Stomach (tissue), 8 donors: ENCODE measurements at regions not wholly inside any gene's neighbourhood (a gene's known extent, or its start where the extent isn't known, plus 50 kb on each side); places are given as distances from the start of the nearest gene placed in this dataset.

Experiments used
- DNase-seq, 2 donors: peaks; one replicate each; pipeline versions ENCODE4 v3.0.0 to v3.0.0-alpha.2; 2013 to 2019
- H3K27ac ChIP-seq, 5 donors: fragments of 200-600 bp in 4 of 5; sonication (generic) in 4 of 5; one replicate each; pipeline ENCODE4 v1.5.1; 2013 to 2019; ENCODE audit warnings: mild to moderate bottlenecking in 1 of 5, moderate library complexity in 1 of 5
- H3K27me3 ChIP-seq, 3 donors: fragments of 200-600 bp; sonication (generic); one replicate each; pipeline ENCODE4 v1.5.1; 2017 to 2019; ENCODE audit warnings: mixed run types in 1 of 3
- H3K36me3 ChIP-seq, 4 donors: fragments of 200-600 bp; sonication (generic); 1 replicate in 3 of 4; 2 replicates in 1 of 4; pipeline ENCODE4 v1.5.1; 2016 to 2019
- H3K4me1 ChIP-seq, 4 donors: fragments of 200-600 bp; sonication (generic); one replicate each; pipeline ENCODE4 v1.5.1; 2016 to 2019
- H3K4me3 ChIP-seq, 4 donors: fragments of 200-600 bp; sonication (generic) in 3 of 4; one replicate each; pipeline ENCODE4 v1.5.1; 2016 to 2019; ENCODE audit warnings: mild to moderate bottlenecking in 1 of 4
- H3K9me3 ChIP-seq, 4 donors: fragments of 200-600 bp; sonication (generic); one replicate each; pipeline ENCODE4 v1.5.1; 2016 to 2019
- EP300 ChIP-seq: sonication (generic); formaldehyde crosslinking; IDR thresholded peaks from one replicate; pipeline ENCODE4 v1.6.1; 2017; ENCODE audit warnings: antibody characterized with exemption
- POLR2A ChIP-seq, 4 donors: fragments of 450-650 bp; IDR thresholded peaks; one replicate each; pipeline ENCODE4 v1.6.1; 2016; ENCODE audit warnings: antibody characterized with exemption in 4 of 4, control low read depth in 2 of 4, mild to moderate bottlenecking in 1 of 4, moderate library complexity in 1 of 4
- POLR2AphosphoS5 ChIP-seq, 3 donors: sonication (generic); formaldehyde crosslinking; IDR thresholded peaks; one replicate each; pipeline ENCODE4 v1.6.1; 2016; ENCODE audit warnings: antibody characterized with exemption in 3 of 3
- WGBS, 5 donors: extraction: QIAGEN DNeasy Blood & Tissue Kit in 3 of 5; methylation state at CpG; one replicate each; pipeline versions ENCODE4 v1.1.5 to v1.1.7; 2013 to 2018; 5-methylcytosine and 5-hydroxymethylcytosine counted together
- intact Hi-C: fragments of 100-400 bp; cut with DNase I; formaldehyde crosslinking; loops from one replicate; pipeline ENCODE4 v1.15.1; 2023; ENCODE audit warnings: low total_unique reads
- TF ChIP-seq, protein P1 (sequence below), 7 experiments: fragments of 450-650 bp in 4 of 7; fragments of 200-600 bp in 3 of 7; sonication (generic) in 3 of 7; IDR thresholded peaks; one replicate each; pipeline ENCODE4 v1.5.1; 2016 to 2019; ENCODE audit warnings: antibody characterized with exemption in 7 of 7, control low read depth in 2 of 7, mild to moderate bottlenecking in 1 of 7
- donor health status: healthy with polysubstance abuse.
- donor health status: Bipolar disorder and iron deficiency.
- donor health status: healthy.

DNA sequence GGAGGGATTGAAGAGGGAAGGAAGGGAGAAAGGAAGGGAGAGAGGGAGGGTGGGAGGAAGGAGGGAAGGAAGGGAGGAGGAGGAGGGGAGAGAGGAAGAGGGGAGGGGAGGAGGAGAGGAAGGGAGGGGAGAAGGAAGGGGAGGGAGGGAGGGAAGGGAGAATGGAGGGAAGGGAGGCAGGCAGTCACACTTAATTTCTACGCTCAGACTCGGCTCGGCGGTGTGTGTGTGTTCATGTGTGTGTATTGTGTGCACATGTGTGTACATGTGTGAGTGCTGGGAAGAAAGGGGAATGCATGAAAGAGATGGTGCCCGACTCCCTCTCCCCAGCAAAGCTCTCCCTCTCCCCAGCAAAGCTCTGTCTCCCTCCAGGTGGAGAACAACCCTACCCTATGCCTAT lies 79.1 kb upstream of the AFDN start:
- 81 to 93% (median 89%) methylated on average over 5 of the region's 5 CpGs for WGBS, 5 donors
- Histone ChIP-seq H3K36me3 (no peaks in the 10 kb centered on the region), H3K27ac (no peak overlapping the region), H3K4me3 (no peak overlapping the region), H3K4me1 (peaks cover 10 to 30% (median 25%) of the 10 kb centered on the region in 4 donors), H3K27me3 (no peaks in the 10 kb centered on the region), H3K9me3 (peaks cover 0 to 4% (median 2%) of the 10 kb centered on the region in 4 donors)
- TF ChIP-seq, protein P1, sequence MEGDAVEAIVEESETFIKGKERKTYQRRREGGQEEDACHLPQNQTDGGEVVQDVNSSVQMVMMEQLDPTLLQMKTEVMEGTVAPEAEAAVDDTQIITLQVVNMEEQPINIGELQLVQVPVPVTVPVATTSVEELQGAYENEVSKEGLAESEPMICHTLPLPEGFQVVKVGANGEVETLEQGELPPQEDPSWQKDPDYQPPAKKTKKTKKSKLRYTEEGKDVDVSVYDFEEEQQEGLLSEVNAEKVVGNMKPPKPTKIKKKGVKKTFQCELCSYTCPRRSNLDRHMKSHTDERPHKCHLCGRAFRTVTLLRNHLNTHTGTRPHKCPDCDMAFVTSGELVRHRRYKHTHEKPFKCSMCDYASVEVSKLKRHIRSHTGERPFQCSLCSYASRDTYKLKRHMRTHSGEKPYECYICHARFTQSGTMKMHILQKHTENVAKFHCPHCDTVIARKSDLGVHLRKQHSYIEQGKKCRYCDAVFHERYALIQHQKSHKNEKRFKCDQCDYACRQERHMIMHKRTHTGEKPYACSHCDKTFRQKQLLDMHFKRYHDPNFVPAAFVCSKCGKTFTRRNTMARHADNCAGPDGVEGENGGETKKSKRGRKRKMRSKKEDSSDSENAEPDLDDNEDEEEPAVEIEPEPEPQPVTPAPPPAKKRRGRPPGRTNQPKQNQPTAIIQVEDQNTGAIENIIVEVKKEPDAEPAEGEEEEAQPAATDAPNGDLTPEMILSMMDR (IDR thresholded peaks at IDR 0.05): no peak
- no peak for TF ChIP-seq POLR2A (IDR thresholded peaks at IDR 0.05)
- no peak for TF ChIP-seq EP300
- no peak for TF ChIP-seq POLR2AphosphoS5 (IDR thresholded peaks at IDR 0.05)
- DNase-seq: no peak
- intact Hi-C loops: no loop called here

DNA sequence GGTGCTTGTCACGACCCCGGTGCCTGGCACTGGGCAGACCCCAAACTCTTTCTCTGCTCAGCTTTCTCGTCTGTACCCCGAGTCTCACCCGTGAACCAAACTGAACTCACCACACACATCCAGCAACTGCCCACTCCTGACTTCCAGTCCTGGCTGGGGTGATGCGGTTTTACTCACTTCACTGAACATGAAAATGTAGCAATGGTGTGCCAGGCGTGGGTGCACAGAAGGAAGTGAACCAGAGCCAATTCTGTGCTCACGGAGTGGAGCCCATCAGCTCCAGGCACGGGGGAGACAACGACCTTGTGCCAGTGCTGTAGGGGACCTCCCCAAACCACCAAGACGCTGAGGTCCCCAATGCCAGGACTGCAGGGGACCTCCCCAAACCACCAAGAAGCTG lies 78.7 kb upstream of the AFDN start:
- H3K4me1 ChIP-seq: peaks cover 10 to 28% (median 25%) of the 10 kb centered on the region in 4 donors
- no peak overlapping the region for H3K27ac ChIP-seq
- no peak overlapping the region for H3K4me3 ChIP-seq
- intact Hi-C loops: no loop called here
- DNase-seq: peak in 1 of 2 donors; percentile 23
- H3K36me3 ChIP-seq: no peaks in the 10 kb centered on the region
- peaks cover 0 to 4% (median 2%) of the 10 kb centered on the region in 4 donors for H3K9me3 ChIP-seq
- TF ChIP-seq POLR2AphosphoS5 (IDR thresholded peaks at IDR 0.05) (no peak), POLR2A (IDR thresholded peaks at IDR 0.05) (no peak)
- TF ChIP-seq, protein P1 (IDR thresholded peaks at IDR 0.05): no peak
- no peaks in the 10 kb centered on the region for H3K27me3 ChIP-seq
- 78 to 95% (median 82%) methylated on average over 11 of the region's 11 CpGs for WGBS, 5 donors

DNA sequence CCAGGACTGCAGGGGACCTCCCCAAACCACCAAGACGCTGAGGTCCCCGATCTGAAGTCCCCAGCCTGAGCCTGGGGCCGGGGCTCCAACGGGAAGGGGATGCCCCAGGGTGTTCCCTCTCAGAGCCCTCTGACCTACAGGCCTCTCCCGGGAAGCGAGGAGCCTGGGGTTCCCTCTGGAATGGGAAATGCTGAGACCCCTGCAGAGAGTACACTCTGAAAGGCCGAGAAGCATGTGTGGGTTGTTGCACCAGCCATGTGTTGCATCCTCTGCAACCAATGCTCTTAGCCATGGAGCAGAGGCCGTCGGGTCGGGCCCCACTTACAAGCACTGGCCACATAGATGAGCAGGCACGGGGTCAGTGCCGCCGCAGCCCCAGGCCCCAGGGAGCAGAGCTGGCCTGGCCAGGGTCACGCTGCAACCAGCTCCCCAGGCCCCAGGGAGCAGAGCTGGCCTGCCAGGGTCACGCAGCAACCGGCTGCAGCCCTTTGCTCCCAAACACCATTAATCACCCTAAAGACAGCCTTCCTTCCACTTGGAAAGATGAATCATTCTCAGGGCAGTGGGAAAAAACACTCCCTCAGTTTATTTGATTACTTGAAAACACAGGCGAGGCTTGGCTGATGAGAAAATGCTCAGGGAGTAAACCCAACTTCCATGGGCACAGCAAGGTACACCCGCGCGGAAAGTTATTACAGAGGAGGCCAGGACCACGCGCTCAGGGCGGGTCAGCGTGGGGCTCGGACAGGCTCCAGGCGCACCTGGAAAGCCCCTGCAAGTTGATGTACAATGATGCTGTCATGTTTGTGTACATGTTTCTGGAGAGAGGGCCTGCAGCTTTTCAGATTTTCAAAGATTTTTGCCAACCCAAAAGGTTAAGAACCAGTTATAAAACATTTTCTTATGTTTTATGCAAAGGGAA lies 78.0 kb upstream of the AFDN start:
- TF ChIP-seq, protein P1 (IDR thresholded peaks at IDR 0.05): no peak
- TF ChIP-seq POLR2AphosphoS5 (IDR thresholded peaks at IDR 0.05) (no peak), EP300 (no peak), POLR2A (IDR thresholded peaks at IDR 0.05) (no peak)
- no peaks in the 10 kb centered on the region for H3K27me3 ChIP-seq
- H3K4me1 ChIP-seq: peaks cover 10 to 28% (median 25%) of the 10 kb centered on the region in 4 donors
- H3K36me3 ChIP-seq: no peaks in the 10 kb centered on the region
- WGBS, 5 donors: 75 to 85% (median 83%) methylated on average over 26 of the region's 26 CpGs
- intact Hi-C loops: no loop called here
- peak in 1 of 2 donors; percentile 24 for DNase-seq
- no peak overlapping the region for H3K27ac ChIP-seq
- no peak overlapping the region for H3K4me3 ChIP-seq
- H3K9me3 ChIP-seq: peaks cover 0 to 3% (median 1%) of the 10 kb centered on the region in 4 donors

DNA sequence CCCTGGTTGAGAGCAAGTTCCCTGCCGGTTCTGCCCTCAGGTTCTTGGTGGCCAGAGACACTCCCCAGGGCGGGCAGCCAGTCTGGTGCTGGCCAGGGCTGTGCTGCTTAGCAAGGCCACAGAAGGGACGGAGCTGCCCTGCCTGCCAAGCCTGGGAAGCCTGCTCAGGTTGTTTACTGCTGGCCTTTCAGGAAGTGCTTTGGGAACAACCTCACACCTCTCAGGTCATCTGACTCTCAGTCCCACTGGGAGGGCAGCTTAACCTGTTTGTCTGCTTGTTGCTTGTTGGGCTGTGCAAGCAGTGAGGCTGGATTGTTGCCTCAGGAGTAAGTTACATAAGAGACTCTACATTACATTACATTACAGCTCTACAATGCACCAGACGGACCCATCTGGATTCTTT lies 75.8 kb upstream of the AFDN start:
- intact Hi-C loops: no loop called here
- peak; percentile 95 to 96 for DNase-seq
- WGBS, 5 donors: 26 to 47% (median 30%) methylated on average over 3 to 4 of the region's 4 CpGs
- Histone ChIP-seq H3K27ac (peak overlapping the region; percentile 73 to 83 (median 80)), H3K4me1 (peaks cover 10 to 28% (median 25%) of the 10 kb centered on the region in 4 donors), H3K27me3 (no peaks in the 10 kb centered on the region), H3K36me3 (no peaks in the 10 kb centered on the region), H3K9me3 (no peaks in the 10 kb centered on the region), H3K4me3 (no peak overlapping the region)
- peak in 1 of 4 donors; percentile 16 for TF ChIP-seq POLR2A (IDR thresholded peaks at IDR 0.05)
- TF ChIP-seq, protein P1 (IDR thresholded peaks at IDR 0.05): no peak
- TF ChIP-seq EP300: no peak
- TF ChIP-seq POLR2AphosphoS5 (IDR thresholded peaks at IDR 0.05): peak in 2 of 3 donors; percentile 87 to 95
